ENCODE measurements at regions not wholly inside any gene's neighbourhood (a gene's known extent, or its start where the extent isn't known, plus 50 kb on each side); places are given as distances from the start of the nearest gene placed in this dataset.
A peak's percentile ranks its signal among the peaks of the same experiment; 100 is the strongest.

DNA sequence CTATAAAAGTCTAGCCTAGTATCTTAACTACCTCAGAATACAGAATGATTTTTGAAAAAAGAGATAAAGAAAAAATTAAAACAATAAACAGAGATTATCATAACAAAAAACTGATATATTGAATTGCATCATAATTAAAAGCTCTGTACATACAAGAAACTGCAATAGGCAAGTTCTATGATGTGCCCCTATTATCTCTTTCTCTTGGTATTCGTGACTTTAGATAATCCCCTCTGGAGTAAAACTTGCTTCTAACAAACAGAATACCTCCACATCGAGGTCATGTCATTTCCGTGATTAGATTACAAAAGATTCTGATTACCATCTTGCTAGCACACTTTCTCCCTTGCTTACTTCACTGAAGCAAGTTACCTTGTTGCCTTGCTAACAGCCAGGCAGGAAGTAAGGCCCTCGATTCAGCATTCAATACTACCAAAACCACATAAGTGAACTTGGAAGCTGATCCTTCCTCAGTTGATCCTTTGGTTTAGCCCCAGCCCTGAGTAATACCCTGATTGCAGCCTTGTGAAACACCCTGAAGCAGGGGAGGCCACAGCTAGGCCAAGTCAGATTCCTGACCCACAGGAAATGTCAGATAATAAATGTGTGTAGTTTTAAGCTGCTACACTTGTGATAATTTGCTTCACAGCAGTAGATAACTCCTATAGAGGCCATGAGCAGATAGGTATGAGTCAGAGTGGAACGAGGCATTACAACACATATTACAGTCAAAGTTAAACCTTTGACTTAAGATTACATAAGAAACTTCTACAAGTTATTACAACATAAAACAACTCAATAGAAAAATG is 53.7 kb upstream of the TMX4 start:
- H3K9me3 Mint-ChIP-seq, result no peaks in the 10 kb centered on the region
- H3K36me3 ChIP-seq, result no peaks in the 10 kb centered on the region
- no peaks in the 10 kb centered on the region for H3K27me3 Mint-ChIP-seq (ENCODE audit: insufficient read depth, low read depth)
- H3K9ac ChIP-seq, result no peak overlapping the region
- H3K9me3 ChIP-seq (ENCODE audit: low read depth), result no peaks in the 10 kb centered on the region
- no peaks in the 10 kb centered on the region for H3K36me3 Mint-ChIP-seq
- H3K4me1 ChIP-seq, result no peaks in the 10 kb centered on the region
- peak overlapping the region; percentile 55 for H3K27ac Mint-ChIP-seq
- TF ChIP-seq, protein P1, sequence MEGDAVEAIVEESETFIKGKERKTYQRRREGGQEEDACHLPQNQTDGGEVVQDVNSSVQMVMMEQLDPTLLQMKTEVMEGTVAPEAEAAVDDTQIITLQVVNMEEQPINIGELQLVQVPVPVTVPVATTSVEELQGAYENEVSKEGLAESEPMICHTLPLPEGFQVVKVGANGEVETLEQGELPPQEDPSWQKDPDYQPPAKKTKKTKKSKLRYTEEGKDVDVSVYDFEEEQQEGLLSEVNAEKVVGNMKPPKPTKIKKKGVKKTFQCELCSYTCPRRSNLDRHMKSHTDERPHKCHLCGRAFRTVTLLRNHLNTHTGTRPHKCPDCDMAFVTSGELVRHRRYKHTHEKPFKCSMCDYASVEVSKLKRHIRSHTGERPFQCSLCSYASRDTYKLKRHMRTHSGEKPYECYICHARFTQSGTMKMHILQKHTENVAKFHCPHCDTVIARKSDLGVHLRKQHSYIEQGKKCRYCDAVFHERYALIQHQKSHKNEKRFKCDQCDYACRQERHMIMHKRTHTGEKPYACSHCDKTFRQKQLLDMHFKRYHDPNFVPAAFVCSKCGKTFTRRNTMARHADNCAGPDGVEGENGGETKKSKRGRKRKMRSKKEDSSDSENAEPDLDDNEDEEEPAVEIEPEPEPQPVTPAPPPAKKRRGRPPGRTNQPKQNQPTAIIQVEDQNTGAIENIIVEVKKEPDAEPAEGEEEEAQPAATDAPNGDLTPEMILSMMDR (IDR thresholded peaks at IDR 0.05), result no peak
- TF ChIP-seq EZH2 (IDR thresholded peaks at IDR 0.05), result no peak
- no peak for TF ChIP-seq EZH2phosphoT487 (IDR thresholded peaks at IDR 0.05)
- no peak overlapping the region for H3K4me3 Mint-ChIP-seq
- no peak overlapping the region for H3K4me3 ChIP-seq
- H3K4me2 ChIP-seq, result no peak overlapping the region
- H2AFZ ChIP-seq (replicated peaks), result peak overlapping the region; percentile 6
- H3K27ac ChIP-seq, result no peak overlapping the region
- H3K79me2 ChIP-seq (ENCODE audit: low read depth), result no peaks in the 10 kb centered on the region
- peaks cover 7% of the 10 kb centered on the region for H3K4me1 Mint-ChIP-seq
- DNase-seq (ENCODE audit: low spot score), result no peak
- H3K27me3 ChIP-seq, result no peaks in the 10 kb centered on the region
- no peaks in the 10 kb centered on the region for H3F3A ChIP-seq (ENCODE audit: low read depth)
- no peaks in the 10 kb centered on the region for H4K20me1 ChIP-seq (ENCODE audit: low read depth)

DNA sequence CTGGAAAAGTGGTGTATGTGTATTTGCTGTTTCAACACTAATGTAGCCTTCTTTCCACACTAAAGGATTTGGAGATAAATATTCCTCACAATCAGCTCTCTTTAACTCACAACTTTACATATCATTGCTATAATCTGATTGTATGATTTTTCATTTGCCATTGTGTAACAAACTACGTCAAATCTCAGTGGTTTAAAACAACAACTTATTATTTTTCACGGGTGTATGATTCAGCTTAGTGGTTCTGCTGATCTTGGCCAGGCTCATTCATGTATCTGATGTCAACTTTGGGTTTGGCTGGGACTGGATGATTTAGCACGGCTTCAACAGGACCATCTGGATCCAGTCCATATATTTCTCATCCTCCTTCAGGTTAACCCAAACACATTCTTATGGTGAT is 55.4 kb upstream of the TMX4 start:
- H2AFZ ChIP-seq (replicated peaks), result no peak overlapping the region
- H3K79me2 ChIP-seq (ENCODE audit: low read depth), result no peaks in the 10 kb centered on the region
- TF ChIP-seq EZH2 (IDR thresholded peaks at IDR 0.05), result no peak
- no peak for TF ChIP-seq EZH2phosphoT487 (IDR thresholded peaks at IDR 0.05)
- TF ChIP-seq, protein P1 (IDR thresholded peaks at IDR 0.05), result no peak
- H3K4me2 ChIP-seq, result no peak overlapping the region
- H3K4me1 ChIP-seq, result no peaks in the 10 kb centered on the region
- no peaks in the 10 kb centered on the region for H3K9me3 ChIP-seq (ENCODE audit: low read depth)
- H3K27ac ChIP-seq, result no peak overlapping the region
- no peaks in the 10 kb centered on the region for H3K36me3 Mint-ChIP-seq
- no peaks in the 10 kb centered on the region for H3K36me3 ChIP-seq
- no peak overlapping the region for H3K4me3 Mint-ChIP-seq
- H3K9ac ChIP-seq, result no peak overlapping the region
- no peaks in the 10 kb centered on the region for H3K9me3 Mint-ChIP-seq
- H3K27me3 ChIP-seq, result no peaks in the 10 kb centered on the region
- peaks cover 7% of the 10 kb centered on the region for H3K4me1 Mint-ChIP-seq
- no peaks in the 10 kb centered on the region for H3F3A ChIP-seq (ENCODE audit: low read depth)
- no peak overlapping the region for H3K4me3 ChIP-seq
- H3K27me3 Mint-ChIP-seq (ENCODE audit: insufficient read depth, low read depth), result no peaks in the 10 kb centered on the region
- DNase-seq (ENCODE audit: low spot score), result no peak
- no peaks in the 10 kb centered on the region for H4K20me1 ChIP-seq (ENCODE audit: low read depth)
- no peak overlapping the region for H3K27ac Mint-ChIP-seq

DNA sequence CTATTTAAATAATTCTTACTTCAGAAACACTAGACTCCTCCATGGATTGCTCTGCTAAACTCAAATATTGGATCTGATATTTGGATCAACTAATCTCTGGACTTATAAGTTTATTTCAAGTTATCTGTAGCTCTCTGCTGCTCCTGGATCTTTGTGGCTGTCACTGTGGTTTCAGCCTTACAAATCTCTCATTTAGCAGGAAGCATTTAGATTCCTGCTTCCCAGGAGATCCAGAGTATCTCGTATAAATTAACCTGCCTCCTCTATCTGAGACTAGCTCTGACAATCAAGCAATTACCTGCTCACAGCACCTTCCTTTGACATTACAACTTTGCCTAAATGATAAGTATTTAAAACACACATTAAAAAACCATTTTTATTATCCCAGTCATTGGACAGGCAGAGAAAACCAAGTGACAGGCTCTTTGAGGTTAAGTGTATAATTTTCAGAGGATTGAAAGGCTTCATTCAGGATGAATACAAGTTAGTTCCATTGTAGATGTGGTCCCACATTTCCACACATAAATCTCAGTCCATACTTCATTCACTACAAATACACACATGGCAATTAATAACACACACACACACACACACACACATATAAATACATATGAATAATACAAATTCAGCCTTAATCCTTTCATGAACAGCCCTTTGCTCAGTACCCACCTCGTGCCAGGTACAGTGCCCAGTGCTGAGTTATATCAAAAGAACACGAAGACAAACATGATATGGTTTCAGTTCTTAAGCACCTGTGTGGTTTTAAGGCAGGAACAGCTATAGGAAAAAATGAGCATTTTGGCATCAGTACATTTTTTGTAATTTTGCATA is 55.5 kb upstream of the PLCB1 start:
- H3K4me1 Mint-ChIP-seq, result peaks cover 7% of the 10 kb centered on the region
- no peaks in the 10 kb centered on the region for H3K9me3 ChIP-seq (ENCODE audit: low read depth)
- no peak overlapping the region for H3K4me3 ChIP-seq
- H3K4me1 ChIP-seq, result no peaks in the 10 kb centered on the region
- DNase-seq (ENCODE audit: low spot score), result no peak
- H3K79me2 ChIP-seq (ENCODE audit: low read depth), result no peaks in the 10 kb centered on the region
- no peak overlapping the region for H3K4me3 Mint-ChIP-seq
- TF ChIP-seq, protein P1 (IDR thresholded peaks at IDR 0.05), result no peak
- TF ChIP-seq EZH2phosphoT487 (IDR thresholded peaks at IDR 0.05) (no peak), EZH2 (IDR thresholded peaks at IDR 0.05) (no peak)
- H4K20me1 ChIP-seq (ENCODE audit: low read depth), result no peaks in the 10 kb centered on the region
- no peak overlapping the region for H3K9ac ChIP-seq
- no peaks in the 10 kb centered on the region for H3K27me3 ChIP-seq
- H3K36me3 ChIP-seq, result no peaks in the 10 kb centered on the region
- no peak overlapping the region for H3K27ac ChIP-seq
- no peak overlapping the region for H3K4me2 ChIP-seq
- H3F3A ChIP-seq (ENCODE audit: low read depth), result no peaks in the 10 kb centered on the region
- H3K27me3 Mint-ChIP-seq (ENCODE audit: insufficient read depth, low read depth), result no peaks in the 10 kb centered on the region
- no peak overlapping the region for H3K27ac Mint-ChIP-seq
- no peaks in the 10 kb centered on the region for H3K36me3 Mint-ChIP-seq
- H2AFZ ChIP-seq (replicated peaks), result no peak overlapping the region
- no peaks in the 10 kb centered on the region for H3K9me3 Mint-ChIP-seq

Data from neural progenitor cell (in vitro differentiated cells).